Right cardiac atrium (tissue), 5 donors: ENCODE measurements at regions not wholly inside any gene's neighbourhood (a gene's known extent, or its start where the extent isn't known, plus 50 kb on each side); places are given as distances from the start of the nearest gene placed in this dataset.
A peak's percentile ranks its signal among the peaks of the same experiment; 100 is the strongest.
"Not testable (repeated sequence)": the region's sequence is repeated elsewhere in the genome, so short reads cannot be mapped to it uniquely, and the experiment has no call there.

Source experiments
- ATAC-seq, 2 donors: fragments of 200-7000 bp; cut with Tn5 transposase; one replicate each; pipeline versions ENCODE4 v1.8.0 to v1.9.1; 2020; ENCODE audit warnings: moderate library complexity in 2 of 2, mild to moderate bottlenecking in 1 of 2
- DNase-seq, 3 donors: peaks; one replicate each; pipeline ENCODE4 v3.0.0-alpha.2; 2020
- H3K27ac ChIP-seq: one replicate; pipeline ENCODE4 v1.5.1; 2013; ENCODE audit warnings: mild to moderate bottlenecking, low read length, control low read depth, moderate library complexity
- H3K27me3 ChIP-seq: one replicate; pipeline ENCODE4 v1.6.1; 2013; ENCODE audit not compliant: control insufficient read depth, insufficient read depth
- H3K4me1 ChIP-seq: one replicate; pipeline ENCODE4 v1.6.1; 2013; ENCODE audit warnings: low read length; ENCODE audit not compliant: control insufficient read depth, insufficient read depth
- H3K4me3 ChIP-seq: one replicate; pipeline ENCODE4 v1.5.1; 2013; ENCODE audit warnings: low read length, control low read depth
- H3K9me3 ChIP-seq: one replicate; pipeline ENCODE4 v1.6.1; 2013; ENCODE audit warnings: low read length; ENCODE audit not compliant: control insufficient read depth
- WGBS: extraction: QIAGEN DNeasy Blood & Tissue Kit; methylation state at CpG from one replicate; pipeline ENCODE4 v1.1.7; 2013; 5-methylcytosine and 5-hydroxymethylcytosine counted together
- intact Hi-C, 4 donors: fragments of 100-400 bp; cut with DNase I; formaldehyde crosslinking; loops; one replicate each; pipeline versions ENCODE4 v1.11.0 to v1.14.0; 2022 to 2023
- donor health status: healthy with polysubstance abuse.
- donor health status: DM: no; HTN: yes; CAD: no.
- donor health status: DM: no; HTN: no; CAD: no.
- donor health status: DM: no; HTN: yes; CAD: no; lungs with severe emphysema.
- donor health status: DM: yes; HTN: yes; CAD: no.

GRCh38 chr15:69668963-69669362 is 216.3 kb downstream of the RPLP1 start:
- Histone ChIP-seq H3K4me1 (peaks cover 2% of the 10 kb centered on the region), H3K27ac (no peak overlapping the region), H3K9me3 (no peaks in the 10 kb centered on the region), H3K4me3 (no peak overlapping the region), H3K27me3 (no peaks in the 10 kb centered on the region)
- peak in 1 of 3 donors; percentile 60 for DNase-seq
- 66% methylated on average over 4 of the region's 4 CpGs for WGBS
- peak; percentile 9 to 19 for ATAC-seq
- intact Hi-C loops: no loop called here

- Histone ChIP-seq H3K4me3 (no peak overlapping the region), H3K4me1 (peaks cover 2% of the 10 kb centered on the region), H3K27me3 (no peaks in the 10 kb centered on the region), H3K9me3 (no peaks in the 10 kb centered on the region), H3K27ac (no peak overlapping the region)
- DNase-seq (no peak), ATAC-seq (no peak)
- 78% methylated on average over 3 of the region's 3 CpGs for WGBS
- intact Hi-C loops: no loop called here
Observed at GRCh38 chr15:69669446-69669845, 216.8 kb downstream of the RPLP1 start.

- DNase-seq (no peak), ATAC-seq (no peak)
- 73% methylated on average over 11 of the region's 11 CpGs for WGBS
- Histone ChIP-seq H3K4me1 (no peaks in the 10 kb centered on the region), H3K9me3 (no peaks in the 10 kb centered on the region), H3K27ac (no peak overlapping the region), H3K27me3 (no peaks in the 10 kb centered on the region), H3K4me3 (no peak overlapping the region)
- intact Hi-C loops: no loop called here
Observed at GRCh38 chr15:69673291-69673881, 220.8 kb downstream of the RPLP1 start.

GRCh38 chr15:69675731-69676130 is 223.1 kb downstream of the RPLP1 start:
- WGBS: 53% methylated on average over 2 of the region's 2 CpGs
- Histone ChIP-seq H3K27ac (no peak overlapping the region), H3K9me3 (no peaks in the 10 kb centered on the region), H3K4me3 (no peak overlapping the region), H3K4me1 (no peaks in the 10 kb centered on the region), H3K27me3 (no peaks in the 10 kb centered on the region)
- DNase-seq (no peak), ATAC-seq (no peak)
- intact Hi-C loops: no loop called here

- H3K4me1 ChIP-seq: no peaks in the 10 kb centered on the region
- ATAC-seq (no peak), DNase-seq (no peak)
- whole genome bisulfite sequencing: 50% methylated on average over 4 of the region's 4 CpGs
- intact Hi-C loops: no loop called here
- no peaks in the 10 kb centered on the region for H3K27me3 ChIP-seq
- H3K4me3 ChIP-seq: no peak overlapping the region
- H3K9me3 ChIP-seq: no peaks in the 10 kb centered on the region
- H3K27ac ChIP-seq: no peak overlapping the region
Observed at GRCh38 chr15:69677403-69677802, 224.8 kb downstream of the RPLP1 start.

GRCh38 chr15:69679623-69680228 is 227.1 kb downstream of the RPLP1 start:
- H3K4me1 ChIP-seq: no peaks in the 10 kb centered on the region
- intact Hi-C loops: no loop called here
- DNase-seq (no peak), ATAC-seq (no peak)
- WGBS: 84% methylated on average over 9 of the region's 9 CpGs
- H3K27ac ChIP-seq: no peak overlapping the region
- H3K4me3 ChIP-seq: no peak overlapping the region
- H3K27me3 ChIP-seq: no peaks in the 10 kb centered on the region
- no peaks in the 10 kb centered on the region for H3K9me3 ChIP-seq

- WGBS: 75% methylated on average over 4 of the region's 4 CpGs
- intact Hi-C loops: not testable (repeated sequence)
Observed at GRCh38 chr15:69684823-69685222, 232.2 kb downstream of the RPLP1 start.

GRCh38 chr15:69685512-69686452 is 233.2 kb downstream of the RPLP1 start:
- no peak for ATAC-seq
- WGBS: 66% methylated on average over 8 of the region's 8 CpGs

More at GRCh38 chr15:69684823-69685222, 232.2 kb downstream of the RPLP1 start:
- not testable (repeated sequence) for H3K27ac ChIP-seq, H3K4me3 ChIP-seq, H3K4me1 ChIP-seq, ATAC-seq, H3K9me3 ChIP-seq, H3K27me3 ChIP-seq, DNase-seq

GRCh38 chr15:69686626-69687025 is 234.0 kb downstream of the RPLP1 start:
- Histone ChIP-seq H3K27me3 (no peaks in the 10 kb centered on the region), H3K4me3 (no peak overlapping the region), H3K4me1 (no peaks in the 10 kb centered on the region), H3K27ac (no peak overlapping the region), H3K9me3 (peaks cover 7% of the 10 kb centered on the region)
- intact Hi-C loops: no loop called here
- DNase-seq (no peak), ATAC-seq (no peak)
- 52% methylated on average over 7 of the region's 7 CpGs for WGBS

More at GRCh38 chr15:69685512-69686452, 233.2 kb downstream of the RPLP1 start:
- no peak overlapping the region for H3K4me3 ChIP-seq
- no peak overlapping the region for H3K27ac ChIP-seq
- no peaks in the 10 kb centered on the region for H3K4me1 ChIP-seq
- no peak for DNase-seq
- peaks cover 7% of the 10 kb centered on the region for H3K9me3 ChIP-seq
- intact Hi-C loops: no loop called here
- no peaks in the 10 kb centered on the region for H3K27me3 ChIP-seq

GRCh38 chr15:69689133-69689532 is 236.5 kb downstream of the RPLP1 start:
- ATAC-seq (no peak), DNase-seq (no peak)
- H3K27me3 ChIP-seq: no peaks in the 10 kb centered on the region
- H3K4me3 ChIP-seq: no peak overlapping the region
- 90% methylated on average over 1 of the region's 1 CpG for WGBS
- intact Hi-C loops: no loop called here
- no peak overlapping the region for H3K27ac ChIP-seq
- H3K4me1 ChIP-seq: no peaks in the 10 kb centered on the region
- H3K9me3 ChIP-seq: peaks cover 7% of the 10 kb centered on the region
